D721Med (cell line): ENCODE measurements at regions not wholly inside any gene's neighbourhood (a gene's known extent, or its start where the extent isn't known, plus 50 kb on each side); places are given as distances from the start of the nearest gene placed in this dataset.

Experiments used
- DNase-seq: peaks from one replicate; pipeline ENCODE4 v3.0.0; 2011; ENCODE audit warnings: low spot score; ENCODE audit not compliant: insufficient read length
- FAIRE-seq: peaks from 2 replicates; lab custom pipeline; 2011; peaks lifted over from hg19 to GRCh38; lab: Jason Lieb, UNC
- CTCF ChIP-seq: IDR thresholded peaks from 2 replicates; pipeline ENCODE4 v1.5.1; 2012; ENCODE audit warnings: mild to moderate bottlenecking, control low read depth; ENCODE audit not compliant: insufficient read depth; ENCODE audit errors: missing control alignments

- no peak for DNase-seq
- no peak for FAIRE-seq
- no peak for TF ChIP-seq CTCF
Observed at GRCh38 chr18:38940863-38941531, 1375.4 kb upstream of the CELF4 start.

- no peak for DNase-seq
- TF ChIP-seq CTCF = no peak
- no peak for FAIRE-seq
Observed at GRCh38 chr18:38940475-38940862, 1374.9 kb upstream of the CELF4 start.

GRCh38 chr18:38933910-38934510 lies 1368.4 kb upstream of the CELF4 start:
- DNase-seq = no peak
- no peak for FAIRE-seq
- TF ChIP-seq CTCF = no peak

- DNase-seq (no peak), FAIRE-seq (no peak)
- no peak for TF ChIP-seq CTCF
Observed at GRCh38 chr18:38933322-38933721, 1367.7 kb upstream of the CELF4 start.

GRCh38 chr18:38932752-38933151 lies 1367.2 kb upstream of the CELF4 start:
- no peak for FAIRE-seq
- no peak for TF ChIP-seq CTCF
- no peak for DNase-seq

GRCh38 chr18:38931754-38932050 lies 1366.1 kb upstream of the CELF4 start:
- DNase-seq (no peak), FAIRE-seq (no peak)

More at GRCh38 chr18:38931754-38932050, 1366.1 kb upstream of the CELF4 start:
- TF ChIP-seq CTCF = no peak
